HUES64 (cell line): ENCODE measurements at regions not wholly inside any gene's neighbourhood (a gene's known extent, or its start where the extent isn't known, plus 50 kb on each side); places are given as distances from the start of the nearest gene placed in this dataset.
"Not testable (repeated sequence)": the region's sequence is repeated elsewhere in the genome, so short reads cannot be mapped to it uniquely, and the experiment has no call there.

Source experiments
- H3K27ac ChIP-seq: 2 replicates; pipeline ENCODE4 v1.7.0; 2013; ENCODE audit warnings: low read depth, low read length, inconsistent platforms
- H3K27me3 ChIP-seq: 2 replicates; pipeline ENCODE4 v1.6.1; 2013; ENCODE audit warnings: mild to moderate bottlenecking, low read length; ENCODE audit not compliant: insufficient read depth
- H3K36me3 ChIP-seq: 2 replicates; pipeline ENCODE4 v1.6.1; 2013; ENCODE audit warnings: mild to moderate bottlenecking, low read length; ENCODE audit not compliant: insufficient read depth
- H3K4me1 ChIP-seq: 2 replicates; pipeline ENCODE4 v1.6.1; 2013; ENCODE audit warnings: mild to moderate bottlenecking, low read length, moderate library complexity; ENCODE audit not compliant: insufficient read depth
- H3K4me3 ChIP-seq: 2 replicates; pipeline ENCODE4 v1.5.1; 2013; ENCODE audit warnings: mild to moderate bottlenecking, low read length, moderate library complexity
- H3K9ac ChIP-seq: 2 replicates; pipeline ENCODE4 v1.6.1; 2013; ENCODE audit warnings: mild to moderate bottlenecking, low read depth, low read length
- H3K9me3 ChIP-seq: 2 replicates; pipeline ENCODE4 v1.6.1; 2013; ENCODE audit warnings: low read depth, low read length; ENCODE audit not compliant: insufficient read depth
- WGBS: fragments of 150-250, 120-280 bp; methylation state at CpG from one replicate; pipeline ENCODE4 v1.1.7; 2013; ENCODE audit warnings: missing lambda C conversion rate; 5-methylcytosine and 5-hydroxymethylcytosine counted together

- 95% methylated on average over 8 of the region's 8 CpGs for WGBS
- no peaks in the 10 kb centered on the region for H3K36me3 ChIP-seq
- no peaks in the 10 kb centered on the region for H3K9me3 ChIP-seq
- no peak overlapping the region for H3K9ac ChIP-seq
- no peak overlapping the region for H3K4me3 ChIP-seq
- H3K27ac ChIP-seq = no peak overlapping the region
- no peaks in the 10 kb centered on the region for H3K27me3 ChIP-seq
- no peaks in the 10 kb centered on the region for H3K4me1 ChIP-seq
Observed at GRCh38 chr2:8335801-8336200, 346.1 kb upstream of the ID2 start.

GRCh38 chr2:8337321-8337720 is 344.5 kb upstream of the ID2 start:
- no peaks in the 10 kb centered on the region for H3K4me1 ChIP-seq
- no peak overlapping the region for H3K4me3 ChIP-seq
- WGBS = 96% methylated on average over 4 of the region's 4 CpGs
- no peaks in the 10 kb centered on the region for H3K36me3 ChIP-seq
- H3K9ac ChIP-seq = no peak overlapping the region
- no peaks in the 10 kb centered on the region for H3K27me3 ChIP-seq
- no peak overlapping the region for H3K27ac ChIP-seq
- no peaks in the 10 kb centered on the region for H3K9me3 ChIP-seq

GRCh38 chr2:8342407-8342806 is 339.4 kb upstream of the ID2 start:
- Histone ChIP-seq H3K27ac (no peak overlapping the region), H3K36me3 (no peaks in the 10 kb centered on the region), H3K9ac (no peak overlapping the region), H3K9me3 (no peaks in the 10 kb centered on the region), H3K4me3 (no peak overlapping the region), H3K27me3 (no peaks in the 10 kb centered on the region), H3K4me1 (no peaks in the 10 kb centered on the region)
- 98% methylated on average over 2 of the region's 3 CpGs for WGBS

DNA sequence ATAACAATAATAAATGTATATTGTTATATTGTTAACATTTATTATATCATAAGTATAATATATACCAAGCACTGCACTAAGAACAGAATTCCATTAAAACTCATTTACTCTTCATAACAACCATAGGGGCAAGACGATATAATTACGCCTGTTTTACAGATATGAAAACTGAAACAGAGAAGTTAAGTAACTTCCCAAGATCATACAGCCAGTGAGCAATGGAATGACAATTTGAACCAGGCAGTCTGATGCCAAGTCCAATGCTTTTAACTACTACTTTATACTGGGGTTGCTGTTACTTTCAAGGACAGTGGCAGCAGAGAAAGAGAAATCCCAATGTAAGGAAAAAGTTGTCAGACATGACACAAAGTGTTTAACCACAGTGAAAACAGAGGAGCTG is 338.8 kb upstream of the ID2 start:
- H3K4me1 ChIP-seq = no peaks in the 10 kb centered on the region
- no peak overlapping the region for H3K9ac ChIP-seq
- H3K27me3 ChIP-seq = no peaks in the 10 kb centered on the region
- H3K27ac ChIP-seq = no peak overlapping the region
- 95% methylated on average over 2 of the region's 2 CpGs for WGBS
- no peaks in the 10 kb centered on the region for H3K36me3 ChIP-seq
- H3K4me3 ChIP-seq = no peak overlapping the region
- H3K9me3 ChIP-seq = no peaks in the 10 kb centered on the region

GRCh38 chr2:8344144-8345097 is 337.4 kb upstream of the ID2 start:
- WGBS = 95% methylated on average over 10 of the region's 10 CpGs
- Histone ChIP-seq H3K9me3 (no peaks in the 10 kb centered on the region), H3K36me3 (no peaks in the 10 kb centered on the region), H3K4me1 (0 out of 2 replicates have a peak, but pooled peaks cover 3% of the 10 kb centered on the region), H3K27ac (no peak overlapping the region), H3K4me3 (no peak overlapping the region), H3K27me3 (no peaks in the 10 kb centered on the region), H3K9ac (no peak overlapping the region)

DNA sequence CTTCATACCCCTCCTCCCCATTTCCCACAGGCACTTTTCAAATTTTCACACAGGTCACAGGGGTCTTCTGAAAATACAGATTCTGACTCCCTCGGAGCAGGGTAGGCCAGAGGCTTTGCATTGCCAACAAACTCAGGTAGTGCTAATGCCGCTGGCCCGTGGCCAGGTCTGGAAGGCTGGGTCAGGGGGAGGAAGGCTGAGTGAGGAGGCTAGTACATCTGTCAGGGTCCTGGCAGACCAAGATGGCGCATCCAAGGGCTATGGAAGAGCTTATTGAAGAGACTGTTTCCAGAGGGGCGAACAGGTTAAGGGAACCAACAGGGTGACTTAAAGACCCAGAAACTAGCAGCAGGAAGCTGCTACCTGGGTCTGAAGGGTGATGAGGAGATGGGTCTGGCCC is 336.7 kb upstream of the ID2 start:
- no peaks in the 10 kb centered on the region for H3K27me3 ChIP-seq
- H3K9me3 ChIP-seq = no peaks in the 10 kb centered on the region
- H3K9ac ChIP-seq = no peak overlapping the region
- no peak overlapping the region for H3K27ac ChIP-seq
- no peak overlapping the region for H3K4me3 ChIP-seq
- H3K36me3 ChIP-seq = no peaks in the 10 kb centered on the region
- 0 out of 2 replicates have a peak, but pooled peaks cover 3% of the 10 kb centered on the region for H3K4me1 ChIP-seq
- WGBS = 97% methylated on average over 5 of the region's 5 CpGs

- H3K27ac ChIP-seq = no peak overlapping the region
- WGBS = 50% methylated on average over 2 of the region's 7 CpGs
- no peaks in the 10 kb centered on the region for H3K36me3 ChIP-seq
- H3K4me3 ChIP-seq = no peak overlapping the region
- no peaks in the 10 kb centered on the region for H3K9me3 ChIP-seq
- H3K9ac ChIP-seq = no peak overlapping the region
- H3K27me3 ChIP-seq = no peaks in the 10 kb centered on the region
- 0 out of 2 replicates have a peak, but pooled peaks cover 3% of the 10 kb centered on the region for H3K4me1 ChIP-seq
Observed at GRCh38 chr2:8346208-8346607, 335.6 kb upstream of the ID2 start.

- no peaks in the 10 kb centered on the region for H3K27me3 ChIP-seq
- no peak overlapping the region for H3K4me3 ChIP-seq
- no peaks in the 10 kb centered on the region for H3K9me3 ChIP-seq
- H3K4me1 ChIP-seq = 0 out of 2 replicates have a peak, but pooled peaks cover 3% of the 10 kb centered on the region
- no peak overlapping the region for H3K27ac ChIP-seq
- H3K9ac ChIP-seq = no peak overlapping the region
- no peaks in the 10 kb centered on the region for H3K36me3 ChIP-seq
- WGBS = 95% methylated on average over 5 of the region's 5 CpGs
Observed at GRCh38 chr2:8346706-8347430, 335.0 kb upstream of the ID2 start.

GRCh38 chr2:8348911-8349310 is 332.9 kb upstream of the ID2 start:
- not testable (repeated sequence) for H3K4me1 ChIP-seq, H3K27ac ChIP-seq, H3K9ac ChIP-seq, H3K27me3 ChIP-seq, H3K4me3 ChIP-seq, H3K9me3 ChIP-seq, H3K36me3 ChIP-seq
- 81% methylated on average over 4 of the region's 4 CpGs for WGBS

DNA sequence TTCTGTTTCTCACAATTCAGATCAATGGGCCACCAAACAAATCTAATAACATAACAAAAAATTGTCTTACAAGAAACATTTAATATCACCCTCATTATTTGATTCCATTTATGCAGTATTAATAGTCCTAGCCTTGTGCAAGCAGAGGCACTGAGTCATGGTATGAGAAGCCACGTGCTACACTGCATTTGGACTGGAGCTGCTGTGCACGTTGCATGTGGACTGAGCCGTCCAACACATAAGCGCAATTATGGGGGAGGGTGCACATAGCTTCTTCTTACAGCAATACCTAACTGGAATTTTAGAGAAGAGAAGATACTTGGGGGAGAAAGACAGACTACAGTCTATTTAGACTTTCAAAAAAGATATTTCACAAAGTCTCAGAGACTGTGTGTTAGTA is 329.6 kb upstream of the ID2 start:
- WGBS = 90% methylated on average over 4 of the region's 4 CpGs
- H3K27me3 ChIP-seq = no peaks in the 10 kb centered on the region
- H3K4me1 ChIP-seq = 0 out of 2 replicates have a peak, but pooled peaks cover 3% of the 10 kb centered on the region
- H3K9ac ChIP-seq = no peak overlapping the region
- H3K36me3 ChIP-seq = no peaks in the 10 kb centered on the region
- H3K9me3 ChIP-seq = no peaks in the 10 kb centered on the region
- H3K27ac ChIP-seq = no peak overlapping the region
- no peak overlapping the region for H3K4me3 ChIP-seq

GRCh38 chr2:8352989-8353388 is 328.9 kb upstream of the ID2 start:
- Histone ChIP-seq H3K9me3 (no peaks in the 10 kb centered on the region), H3K27me3 (no peaks in the 10 kb centered on the region), H3K4me3 (no peak overlapping the region), H3K9ac (no peak overlapping the region), H3K27ac (no peak overlapping the region), H3K4me1 (0 out of 2 replicates have a peak, but pooled peaks cover 3% of the 10 kb centered on the region), H3K36me3 (no peaks in the 10 kb centered on the region)
- 100% methylated on average over 1 of the region's 1 CpG for WGBS
